ENCODE measurements at regions not wholly inside any gene's neighbourhood (a gene's known extent, or its start where the extent isn't known, plus 50 kb on each side); places are given as distances from the start of the nearest gene placed in this dataset.
A peak's percentile ranks its signal among the peaks of the same experiment; 100 is the strongest.

DNA sequence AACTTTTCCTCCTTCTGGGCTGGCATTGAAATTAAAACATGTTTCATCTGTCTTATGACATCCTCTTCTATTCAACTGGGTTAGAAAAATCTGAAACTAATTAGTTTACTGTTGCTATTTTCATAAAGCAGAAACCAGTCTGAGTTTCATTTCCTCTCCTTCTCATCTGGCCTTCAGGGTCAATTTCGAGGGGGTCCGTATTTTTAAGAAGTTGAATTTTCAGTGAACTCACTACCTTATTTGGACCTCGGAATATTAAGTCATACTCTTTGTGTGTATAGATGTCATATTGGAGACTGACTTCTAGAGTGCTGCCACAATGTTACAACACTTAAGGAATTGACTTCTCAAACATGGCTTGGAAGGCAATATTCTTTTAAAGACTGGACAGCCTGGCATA, 485.9 kb downstream of the SQOR start:
- DNase-seq: no peak

DNA sequence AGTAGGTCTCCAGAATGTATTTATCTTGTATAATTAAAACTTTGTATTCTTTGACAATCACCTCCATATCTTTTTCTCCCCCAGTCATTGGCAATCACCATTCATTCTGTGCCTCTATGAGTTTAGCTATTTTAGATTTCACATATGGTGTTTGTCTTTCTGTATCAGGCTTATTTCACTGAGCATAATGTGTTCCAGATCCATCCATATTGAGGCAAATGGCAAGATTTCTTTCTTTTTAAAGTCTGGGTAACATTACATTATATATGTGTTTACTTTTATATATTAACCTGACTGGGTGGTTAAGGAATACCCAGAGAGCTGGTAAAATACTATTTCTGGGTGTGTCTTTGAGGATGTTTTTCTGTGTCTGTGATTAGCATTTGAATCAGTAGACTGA, 486.6 kb downstream of the SQOR start:
- DNase-seq: no peak

DNA sequence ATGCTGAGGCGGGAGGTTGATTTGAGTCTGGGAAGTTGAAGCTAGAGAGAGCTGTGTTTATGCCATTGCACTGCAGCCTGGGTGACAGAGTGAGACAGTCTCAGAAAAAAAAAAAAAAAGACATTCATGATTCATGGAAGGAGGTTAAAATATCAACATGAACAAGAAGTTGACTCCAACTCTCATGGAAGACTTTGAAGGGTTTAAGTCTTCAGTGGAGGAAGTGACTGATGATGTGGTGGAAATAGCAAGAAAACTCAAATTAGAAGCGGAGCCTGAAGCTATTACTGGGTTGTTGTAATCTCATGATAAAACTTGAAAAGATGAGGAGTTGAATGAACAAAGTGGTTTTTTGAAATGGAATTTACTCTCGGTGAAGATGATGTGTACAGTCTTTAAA, 491.8 kb downstream of the SQOR start:
- DNase-seq: no peak

DNA sequence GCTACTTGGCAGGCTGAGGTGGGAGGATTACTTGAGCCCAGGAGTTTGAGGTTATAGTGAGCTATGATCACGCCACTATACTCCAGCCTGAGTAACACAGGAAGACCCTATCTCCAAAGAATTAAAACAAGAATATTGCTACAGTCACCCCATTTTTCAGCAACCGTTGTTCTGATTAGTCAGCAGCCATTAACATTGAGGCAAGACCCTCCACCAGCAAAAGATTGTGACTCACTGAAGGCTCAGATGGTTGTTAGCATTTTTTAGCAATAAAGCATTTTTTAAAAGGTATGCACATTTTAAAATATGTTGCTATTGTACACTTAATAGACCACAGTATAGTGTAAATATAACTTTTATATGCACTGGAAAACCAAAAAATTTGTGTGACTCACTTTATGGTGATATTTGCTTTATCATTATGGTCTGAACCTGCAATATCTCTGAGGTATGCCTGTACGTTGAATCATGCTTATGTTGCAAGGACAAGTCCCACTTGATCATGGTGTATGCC, 492.6 kb downstream of the SQOR start:
- no peak for DNase-seq

DNA sequence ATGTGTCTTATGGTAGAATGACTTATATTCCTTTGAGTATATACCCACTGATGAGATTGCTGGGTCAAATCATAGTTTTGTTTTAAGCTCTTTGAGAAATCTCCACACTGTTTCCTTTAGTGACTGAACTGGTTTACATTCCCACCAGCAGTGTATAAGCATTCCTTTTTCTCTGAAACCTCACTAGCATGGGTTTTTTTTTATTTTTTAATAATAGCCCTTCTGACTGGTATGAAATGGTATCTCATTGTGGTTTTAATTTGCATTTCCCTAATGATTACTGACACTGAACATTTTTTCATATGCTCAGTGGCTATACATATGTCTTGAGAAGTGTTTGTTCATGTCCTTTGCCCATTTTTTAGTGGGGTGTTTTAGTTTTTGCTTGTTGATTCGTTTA, 494.3 kb downstream of the SQOR start:
- no peak for DNase-seq

DNA sequence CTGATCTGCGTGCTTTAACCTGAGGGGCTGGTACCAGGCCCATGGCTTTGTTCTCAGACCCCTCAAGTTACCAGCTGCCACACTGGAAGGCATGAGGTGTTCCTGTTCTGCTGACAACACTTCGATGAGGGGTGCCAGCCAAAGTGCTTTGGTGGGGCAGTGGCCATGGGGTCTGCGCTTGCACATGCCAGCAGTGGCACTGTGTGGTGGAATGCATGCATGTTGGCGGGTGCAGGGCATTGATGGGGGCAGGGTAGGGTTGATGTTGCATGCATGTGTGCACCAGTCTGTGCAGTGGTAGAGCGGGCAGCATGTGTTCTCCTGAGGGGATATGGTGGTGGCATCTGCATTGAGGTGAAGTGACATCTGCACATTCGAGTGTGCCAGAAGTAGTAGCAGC, 497.0 kb downstream of the SQOR start:
- DNase-seq: no peak

DNA sequence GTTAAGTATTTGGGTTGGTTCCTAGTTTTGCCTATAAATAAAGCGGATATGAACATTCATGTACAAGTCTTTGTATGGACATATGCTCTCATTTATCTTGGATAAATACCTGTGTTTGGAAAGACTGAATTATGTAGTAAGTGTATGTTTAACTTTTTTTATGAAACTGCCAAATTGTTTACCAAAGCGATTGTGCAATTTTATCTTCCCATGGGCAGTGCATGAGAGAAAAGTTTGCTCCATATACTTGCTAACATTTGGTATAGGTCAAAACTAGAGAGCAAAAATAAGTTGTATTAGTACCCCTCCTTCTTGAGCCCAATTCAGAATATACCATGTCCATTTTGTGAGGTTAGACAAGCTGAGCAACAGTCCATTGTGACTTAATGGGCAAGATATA, 502.6 kb downstream of the SQOR start:
- no peak for DNase-seq

DNA sequence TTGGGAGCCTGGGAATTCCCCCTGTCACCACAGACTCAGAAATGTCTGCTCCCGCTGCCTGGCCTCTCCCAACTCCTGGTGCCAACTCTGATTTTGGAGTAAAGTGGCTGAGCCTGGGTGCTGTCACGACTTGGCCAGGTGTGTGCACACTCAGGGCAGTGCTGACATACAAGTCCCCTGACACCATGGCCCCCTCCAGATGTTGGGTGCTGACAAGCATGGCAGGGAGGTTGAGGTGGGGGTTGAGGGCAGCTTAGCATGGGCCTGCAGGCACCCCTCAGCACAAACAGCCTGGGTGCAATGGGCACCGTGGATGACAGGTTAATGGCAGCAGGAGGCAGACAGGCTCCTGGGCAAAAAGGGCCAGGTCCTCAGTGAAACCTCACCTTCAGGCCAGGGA, 511.2 kb downstream of the SQOR start:
- no peak for DNase-seq

DNA sequence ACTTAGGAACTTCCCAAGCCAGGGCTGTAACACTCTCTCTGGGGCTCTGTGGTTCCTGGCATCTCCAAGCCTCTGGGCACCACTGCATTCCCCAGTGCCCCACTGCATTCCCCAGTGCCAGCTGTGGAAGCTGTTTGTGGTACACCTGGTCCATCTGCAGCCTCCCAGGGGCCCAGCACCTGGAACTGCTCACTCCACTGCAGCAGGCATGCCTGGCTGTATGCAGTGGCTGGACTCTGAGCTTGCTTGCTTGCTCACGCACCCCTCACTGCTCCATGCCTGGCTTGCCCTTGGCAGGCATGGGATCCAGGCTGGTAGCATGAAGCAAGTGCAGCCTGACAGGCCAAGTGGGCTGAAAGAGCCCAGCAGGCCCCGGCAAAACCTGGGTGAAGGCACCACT, 512.1 kb downstream of the SQOR start:
- no peak for DNase-seq

DNA sequence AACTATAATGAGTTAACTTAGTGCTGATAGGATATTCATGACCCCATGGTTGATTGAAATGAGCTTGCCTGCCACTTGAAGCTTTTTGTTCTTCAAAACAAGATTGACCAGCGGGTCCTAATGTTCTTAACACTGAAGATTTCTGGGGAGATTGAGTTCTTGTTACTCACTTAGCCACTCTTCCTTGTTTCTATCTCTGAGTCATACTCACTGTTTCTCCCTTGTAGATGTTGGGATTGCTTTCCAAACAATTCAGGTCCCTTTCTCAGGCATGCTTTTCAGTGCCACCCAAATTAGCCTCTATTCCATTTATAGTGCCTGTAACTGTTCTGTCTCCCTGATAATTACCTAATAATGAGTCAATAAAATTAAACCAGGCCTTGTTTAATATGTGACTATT, 517.0 kb downstream of the SQOR start:
- DNase-seq: no peak

DNA sequence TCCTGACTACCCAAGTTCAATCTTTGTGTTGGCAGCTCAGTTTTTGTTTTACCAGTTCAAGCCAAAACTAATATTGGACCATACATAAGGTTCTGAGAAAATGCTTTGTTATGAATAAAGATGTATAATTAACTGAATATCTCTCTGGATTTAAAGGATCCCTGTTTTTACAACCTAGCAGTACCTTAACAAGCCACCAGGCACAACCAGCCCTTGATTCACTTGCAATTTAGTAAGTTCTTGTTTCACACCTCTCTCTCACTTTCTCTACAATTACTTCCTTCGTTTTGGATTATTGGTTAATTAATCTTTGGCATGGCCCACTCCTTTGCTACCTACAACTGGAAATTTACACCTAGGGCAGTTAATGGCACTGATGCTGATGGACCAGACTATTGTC, 531.9 kb downstream of the SQOR start:
- no peak for DNase-seq

DNA sequence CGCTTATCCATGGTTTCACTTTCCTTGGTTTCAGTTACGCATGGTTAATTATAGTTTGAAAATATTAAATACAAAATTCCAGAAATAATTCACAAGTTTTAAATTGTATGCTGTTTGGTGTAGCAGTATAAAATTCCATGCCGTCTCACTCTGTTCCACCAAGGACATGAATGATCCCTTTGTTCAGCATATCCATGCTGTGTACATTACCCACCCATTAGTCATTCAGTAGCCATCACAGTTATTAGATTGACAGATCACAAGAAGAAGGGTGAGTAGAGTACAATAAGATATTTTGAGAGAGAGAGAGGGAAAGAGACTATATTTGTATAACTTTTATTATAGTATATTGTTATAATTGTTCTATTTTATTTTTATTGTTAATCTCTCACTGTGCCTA, 535.5 kb downstream of the SQOR start:
- DNase-seq: no peak

DNA sequence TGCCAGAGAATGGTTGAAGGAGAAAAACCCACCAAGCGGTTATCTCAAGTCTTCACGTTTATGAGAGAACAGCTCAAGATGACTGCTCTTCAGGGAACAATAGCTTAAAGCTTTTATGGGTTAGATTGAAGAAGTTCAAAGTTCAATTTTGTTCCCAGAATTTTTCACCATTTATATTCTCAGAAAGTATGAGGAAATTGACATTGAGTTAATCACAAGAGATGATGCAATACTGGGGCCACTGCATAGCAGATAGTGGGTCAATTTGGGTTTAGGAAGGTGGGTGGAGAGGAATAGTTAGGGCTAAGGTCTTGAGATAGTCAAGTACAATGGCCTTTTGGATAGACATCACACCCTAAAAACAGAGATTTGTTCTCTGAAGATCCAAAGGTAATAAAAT, 539.3 kb downstream of the SQOR start:
- peak in 1 of 2 donors; percentile 0 for DNase-seq

DNA sequence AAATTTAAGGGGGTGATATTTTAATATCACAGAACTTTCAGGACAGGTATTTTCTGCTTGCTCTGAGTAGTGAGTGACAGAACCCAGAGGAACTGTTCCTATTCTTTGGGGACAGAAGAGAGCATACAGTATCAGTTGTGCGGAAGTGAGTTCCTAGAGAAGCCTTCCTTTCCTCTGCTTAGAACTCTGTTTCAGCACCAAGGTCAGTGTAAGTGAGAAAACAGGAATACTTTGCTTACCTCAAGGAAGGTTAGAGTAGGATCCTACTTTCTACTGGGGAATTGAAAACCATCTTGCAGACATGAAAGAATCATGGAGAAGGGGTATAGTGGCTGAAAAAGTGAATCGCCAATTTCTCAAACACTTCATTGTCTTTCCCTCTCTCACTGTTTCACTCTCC, 542.4 kb downstream of the SQOR start:
- DNase-seq: no peak

DNA sequence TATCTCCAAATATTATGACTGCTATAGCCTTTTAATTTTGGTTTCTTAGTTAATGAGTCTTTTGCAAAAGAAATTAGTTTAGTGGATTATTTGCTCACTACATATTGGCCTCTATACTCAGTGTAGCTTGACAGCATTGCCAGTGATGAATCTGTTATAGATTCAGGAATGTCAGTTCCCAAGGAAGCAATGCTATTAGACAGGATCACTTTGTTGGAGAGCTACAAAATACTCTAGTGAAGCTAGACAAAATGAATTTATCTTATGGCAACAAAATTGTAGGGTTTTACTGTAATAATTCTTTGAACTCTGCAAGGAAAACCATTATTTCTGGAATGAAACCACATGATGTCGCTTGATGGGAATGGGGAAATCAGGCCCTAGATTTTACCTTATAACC, 543.3 kb downstream of the SQOR start:
- DNase-seq: no peak

DNA sequence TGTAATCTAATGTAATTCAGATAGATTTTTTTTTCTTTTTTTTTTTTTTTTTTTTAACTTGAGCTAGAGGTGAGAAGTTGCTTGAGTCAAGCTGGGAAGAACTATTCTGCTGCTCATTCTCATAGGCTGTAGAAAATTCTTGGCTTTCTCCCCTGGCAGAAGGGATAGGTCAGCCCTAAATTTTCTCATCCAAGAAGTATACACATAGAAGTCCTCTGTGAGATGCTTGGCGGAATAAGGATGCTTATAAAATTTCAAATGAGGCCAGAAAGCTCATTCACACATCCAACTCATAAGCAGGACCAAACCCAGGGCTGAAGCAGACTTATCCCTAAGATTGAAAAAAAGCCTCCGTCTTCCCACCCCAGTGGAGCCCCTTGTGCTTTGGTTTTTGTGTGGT, 572.5 kb downstream of the SQOR start:
- no peak for DNase-seq

DNA sequence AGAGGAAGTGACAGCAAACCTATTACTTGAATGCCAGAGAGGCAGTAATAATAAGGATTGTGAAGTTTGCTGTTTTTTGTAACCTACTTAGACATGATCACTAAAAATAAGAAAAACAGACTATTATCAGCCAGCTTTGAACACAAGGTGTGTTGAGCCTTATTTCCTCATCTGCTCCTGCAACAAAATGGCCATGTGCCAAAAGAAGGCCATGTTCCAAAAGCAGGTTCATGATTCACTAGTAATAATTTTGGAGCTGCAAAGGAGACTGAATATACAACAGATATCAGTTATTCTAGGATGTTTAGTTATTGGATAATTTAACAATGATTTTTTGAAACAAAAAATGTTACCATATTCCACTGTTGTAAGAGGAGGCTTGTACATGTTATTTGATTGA, 578.7 kb downstream of the SQOR start:
- DNase-seq: no peak

DNA sequence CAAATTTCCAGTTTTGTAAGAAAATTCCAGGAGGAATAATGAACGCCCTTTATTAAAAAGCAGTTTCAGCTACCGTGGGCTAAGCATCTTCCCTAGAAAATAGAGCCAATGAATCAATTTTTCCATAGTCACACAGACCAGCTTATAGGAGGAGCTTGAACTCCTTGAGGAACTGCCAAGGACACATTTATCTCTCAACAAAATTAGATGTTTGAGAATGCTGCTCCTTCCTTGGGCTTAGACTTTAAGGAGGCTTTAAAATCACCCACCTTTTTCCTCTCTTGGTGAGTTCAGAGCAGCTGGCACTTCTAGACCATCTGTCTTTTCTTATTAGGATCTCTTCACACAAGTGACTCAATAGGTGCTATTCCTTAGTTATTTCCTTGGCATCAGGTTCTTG, 588.0 kb downstream of the SQOR start:
- DNase-seq: no peak

DNA sequence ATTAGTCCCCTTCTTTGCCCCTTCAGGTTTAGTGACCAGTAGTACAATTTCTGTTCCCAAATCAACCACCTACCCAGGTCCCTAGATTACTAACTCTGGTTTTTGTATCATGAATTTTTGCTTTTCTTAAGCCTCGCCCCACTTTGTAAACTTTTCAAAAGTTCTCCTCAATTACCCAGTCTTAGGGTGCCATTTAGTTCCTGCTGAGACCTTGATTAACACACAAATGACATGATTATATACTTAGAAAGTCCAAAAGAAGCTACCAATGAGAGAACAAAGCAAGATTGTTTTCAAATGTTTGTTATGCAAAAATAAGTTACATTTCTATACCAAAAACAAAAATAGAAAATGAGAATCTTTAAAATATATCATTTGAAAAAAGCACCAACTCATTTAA, 594.4 kb downstream of the SQOR start:
- no peak for DNase-seq

DNA sequence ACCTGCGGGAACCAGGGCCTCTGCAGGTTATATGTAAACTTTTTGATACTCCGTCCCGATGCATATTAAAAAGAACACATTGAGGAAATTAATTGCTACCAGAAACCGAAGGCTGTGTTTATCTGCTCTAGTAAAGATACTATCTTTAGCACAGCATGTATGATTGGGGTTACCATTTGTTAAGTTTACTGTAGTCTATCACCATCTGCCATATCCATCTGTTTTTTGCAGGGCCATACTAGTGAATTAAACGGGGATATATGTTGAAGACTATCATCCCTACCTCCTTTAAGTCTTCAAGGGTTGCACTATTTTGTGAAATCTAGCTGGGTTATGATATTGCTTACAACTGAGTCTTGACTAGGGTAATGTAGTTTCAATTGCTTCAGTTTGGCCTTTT, 597.0 kb downstream of the SQOR start:
- no peak for DNase-seq

DNA sequence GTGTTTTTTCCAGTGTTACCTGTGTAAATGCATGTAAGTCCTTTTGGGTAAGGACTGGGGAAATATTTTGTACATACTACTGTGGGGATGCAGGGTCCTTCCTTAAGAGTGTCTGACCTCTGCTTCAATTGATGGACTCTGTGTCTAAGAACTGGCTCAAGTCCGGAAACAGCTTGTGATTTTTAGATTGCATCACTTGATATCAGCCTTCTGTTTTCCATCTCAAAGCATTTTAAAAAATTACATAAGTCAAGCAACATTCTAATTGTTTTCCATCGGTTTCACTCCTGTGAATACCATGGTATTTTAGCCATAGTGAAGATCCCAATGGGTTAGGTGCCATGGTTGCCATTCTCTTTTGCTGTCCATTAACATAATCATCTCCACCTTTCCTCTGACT, 597.6 kb downstream of the SQOR start:
- DNase-seq: no peak

DNA sequence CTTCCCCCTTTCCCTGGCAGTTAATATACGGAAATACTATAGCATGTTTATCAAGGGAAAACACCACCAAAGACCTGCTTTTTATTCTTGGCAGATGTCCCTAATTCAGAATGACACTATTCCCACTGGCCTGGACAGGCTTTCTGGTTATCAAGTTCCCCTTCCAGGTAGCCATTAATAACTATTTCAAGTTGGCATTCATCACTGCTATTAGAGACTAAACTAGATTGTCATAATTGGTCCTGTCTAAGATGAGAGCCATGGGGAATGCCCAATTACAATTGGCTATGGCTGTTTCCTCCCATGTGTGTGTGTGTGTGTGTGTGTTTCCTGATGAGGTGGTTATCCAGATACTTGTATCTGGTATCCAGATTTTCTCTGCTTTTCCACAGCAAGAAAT, 608.1 kb downstream of the SQOR start:
- no peak for DNase-seq

DNA sequence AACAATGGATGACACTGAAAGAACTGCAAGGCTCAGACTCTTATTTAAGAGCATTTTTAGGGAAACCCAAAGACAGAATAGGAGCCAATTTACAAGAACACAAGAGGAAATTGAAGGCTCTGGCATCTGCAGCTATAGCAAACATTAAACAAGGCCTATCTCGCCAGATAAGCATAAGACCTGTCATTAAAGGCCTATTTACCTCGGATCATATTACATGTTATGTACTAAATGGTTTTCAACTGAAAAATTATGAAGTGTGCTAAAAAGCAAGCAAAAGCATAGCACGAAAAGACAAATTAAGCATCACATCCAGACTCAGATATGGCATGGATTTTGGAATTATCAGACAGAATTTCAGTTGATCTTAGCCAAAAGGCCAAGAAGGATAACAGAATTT, 617.1 kb downstream of the SQOR start:
- DNase-seq: no peak

DNA sequence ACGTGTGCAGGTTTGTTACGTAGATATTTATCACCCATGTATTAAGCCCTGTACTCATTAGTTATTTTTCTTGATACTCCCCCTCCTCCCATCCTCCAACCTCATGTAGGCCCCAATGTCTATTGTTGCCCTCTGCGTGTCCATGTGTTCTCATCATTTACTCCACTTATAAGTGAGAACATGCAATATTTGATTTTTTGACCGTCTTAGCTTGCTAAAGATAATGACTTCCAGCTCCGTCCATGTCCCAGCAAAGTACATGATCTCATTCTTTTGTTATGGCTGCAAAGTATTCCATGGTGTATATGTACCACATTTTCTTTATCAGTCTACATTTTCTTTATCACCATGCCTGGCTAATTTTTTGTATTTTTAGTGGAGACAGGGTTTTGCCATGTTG, 623.2 kb downstream of the SQOR start:
- no peak for DNase-seq

DNA sequence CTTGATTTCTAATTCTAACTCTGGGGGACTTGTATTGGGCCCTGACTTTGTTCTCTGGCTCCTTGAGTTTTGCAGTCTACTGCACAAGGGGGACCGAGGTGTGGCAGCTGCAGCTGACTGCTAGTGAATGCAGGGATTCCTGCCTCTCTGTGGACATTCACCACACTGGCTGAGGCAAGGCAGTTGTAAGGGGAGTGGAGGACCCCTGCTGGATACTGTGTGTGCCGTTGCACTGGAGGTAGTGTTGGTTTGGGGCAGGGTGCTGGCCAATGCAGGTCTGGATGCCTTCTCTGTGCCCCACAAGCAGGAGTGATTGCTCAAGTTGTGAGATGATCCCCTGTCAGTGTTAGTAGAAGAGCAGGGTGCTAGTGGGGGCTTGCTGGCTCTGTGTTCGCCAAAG, 626.1 kb downstream of the SQOR start:
- DNase-seq: no peak

Measured in inflammatory macrophage (primary cell).